Dermis microvascular lymphatic vessel endothelial cell (primary cell): ENCODE measurements at regions not wholly inside any gene's neighbourhood (a gene's known extent, or its start where the extent isn't known, plus 50 kb on each side); places are given as distances from the start of the nearest gene placed in this dataset.
"Not testable (repeated sequence)": the region's sequence is repeated elsewhere in the genome, so short reads cannot be mapped to it uniquely, and the experiment has no call there.

Experiments
- DNase-seq, 2 donors: peaks; one replicate each; pipeline versions ENCODE4 v3.0.0 to v3.0.0-alpha.2; 2010; ENCODE audit warnings: low read depth in 2 of 2

DNA sequence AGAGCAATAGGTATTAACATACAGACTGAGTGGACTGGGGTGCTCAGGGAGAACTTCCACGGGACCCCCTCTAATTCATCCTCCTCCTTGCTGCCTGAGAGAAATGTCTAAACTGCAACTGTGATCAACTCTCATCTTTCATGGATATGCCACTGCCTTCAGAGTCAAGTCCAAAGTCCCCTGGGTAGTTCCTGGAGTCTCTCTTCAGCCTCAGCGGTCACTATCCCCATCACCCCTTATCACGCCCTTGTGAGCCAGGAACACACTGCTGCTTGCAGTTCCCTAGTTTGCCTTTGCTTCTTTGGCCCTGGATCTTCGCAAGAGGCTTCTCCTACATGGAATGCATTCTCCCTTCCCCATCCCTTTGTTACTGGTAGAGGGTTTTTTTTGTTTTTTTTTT is 58.7 kb upstream of the AUTS2 start:
- DNase-seq, result no peak

DNA sequence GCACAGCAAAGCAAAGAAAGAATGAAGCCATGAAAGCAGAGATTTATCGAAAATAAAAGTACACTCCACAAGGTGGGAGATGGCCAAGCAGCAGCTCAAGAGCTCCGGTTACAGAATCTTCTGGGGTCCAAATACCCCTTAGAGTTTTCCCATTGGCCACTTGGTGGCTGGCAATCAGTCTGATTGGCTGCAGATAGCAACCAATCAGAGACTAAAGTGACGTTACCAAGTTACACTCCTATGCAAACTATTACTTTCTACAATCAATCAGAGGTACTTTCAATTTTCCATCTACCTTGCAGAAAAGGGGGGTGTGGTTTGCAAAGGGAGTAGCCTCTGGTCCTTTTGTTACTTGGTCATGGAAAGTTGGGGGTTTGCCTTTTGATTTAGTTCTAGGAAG is 58.0 kb upstream of the AUTS2 start:
- no peak for DNase-seq

DNA sequence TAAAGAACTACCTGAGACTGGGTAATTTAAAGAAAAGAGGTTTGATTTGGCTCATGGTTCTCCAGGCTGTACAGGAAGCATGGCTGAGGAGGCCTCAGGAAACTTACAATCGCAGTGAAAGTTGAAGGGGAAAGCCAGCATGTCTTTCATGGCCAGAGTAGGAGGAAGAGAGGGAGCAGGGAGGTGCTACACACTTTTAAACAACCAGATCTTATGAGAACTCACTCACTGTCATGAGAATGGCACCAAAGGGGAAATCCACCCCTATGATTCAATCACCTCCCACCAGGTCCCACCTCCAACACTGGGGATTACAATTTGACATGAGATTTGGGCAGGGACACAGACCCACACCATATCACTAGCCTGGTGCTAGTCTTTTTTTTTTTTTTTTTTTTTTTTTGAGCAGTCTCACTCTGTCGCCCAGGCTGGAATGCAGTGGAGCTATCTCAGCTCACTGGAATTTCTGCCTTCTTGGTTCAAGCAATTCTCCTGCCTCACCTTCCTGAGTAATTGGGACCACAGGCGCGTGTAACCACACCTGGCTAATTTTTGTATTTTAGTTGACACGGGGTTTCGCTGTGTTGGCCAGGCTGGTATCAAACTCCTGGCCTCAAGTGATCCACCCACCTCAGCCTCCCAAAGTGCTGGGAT is 56.4 kb upstream of the AUTS2 start:
- DNase-seq, result not testable (repeated sequence)

DNA sequence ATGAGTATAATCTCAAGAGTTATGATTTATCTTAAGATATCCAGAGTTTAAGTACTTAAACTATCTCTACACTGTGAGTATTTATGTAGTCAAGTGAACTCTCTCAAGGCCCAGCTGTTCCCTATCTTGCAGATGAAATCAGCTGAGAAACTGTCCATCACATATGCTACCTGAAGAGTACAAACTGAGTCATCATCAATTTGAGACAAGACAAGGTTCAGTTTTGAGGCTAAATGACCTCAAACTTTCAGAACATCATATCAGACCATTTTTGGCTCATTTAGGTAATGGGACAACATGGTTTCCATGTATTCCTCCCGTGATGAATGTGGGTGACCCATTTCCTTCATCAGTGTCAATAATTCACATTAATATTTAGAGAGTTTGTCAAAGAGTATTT is 53.1 kb upstream of the AUTS2 start:
- DNase-seq, result no peak
